ENCODE measurements at regions not wholly inside any gene's neighbourhood (a gene's known extent, or its start where the extent isn't known, plus 50 kb on each side); places are given as distances from the start of the nearest gene placed in this dataset.

DNA sequence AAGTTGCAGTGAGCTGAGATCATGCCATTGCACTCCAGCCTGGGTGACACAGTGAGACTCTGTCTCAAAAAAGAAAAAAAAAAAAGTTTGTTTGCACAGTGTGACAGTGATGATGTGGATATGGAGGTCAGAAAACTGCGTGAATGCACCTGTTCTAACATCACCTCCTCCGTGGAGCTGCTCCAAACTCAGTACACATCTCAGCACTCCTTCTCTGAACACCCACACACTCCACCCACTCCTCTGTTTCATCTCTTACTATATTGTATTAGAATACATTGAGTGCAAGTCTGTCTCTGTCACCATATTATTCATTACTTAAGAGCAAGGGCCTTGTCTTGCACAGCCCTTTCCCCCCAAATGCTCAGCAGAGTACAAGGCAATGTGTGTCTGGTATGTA, 51.5 kb upstream of the ENPP4 start:
- Histone ChIP-seq H4K20me1 (ENCODE audit: insufficient read depth, low read length) (no peaks in the 10 kb centered on the region), H3K4me2 (ENCODE audit: low read depth, low read length) (no peak overlapping the region), H3K27me3 (ENCODE audit: control insufficient read depth in 1 of 2, insufficient read depth in 2 of 2, low read length in 2 of 2) (no peaks in the 10 kb centered on the region), H3K4me3 (replicated peaks in 1 of 3; ENCODE audit: insufficient read depth in 1 of 3, low read depth in 2 of 3, low read length in 3 of 3) (no peak overlapping the region), H3K36me3 (replicated peaks in 1 of 2; ENCODE audit: control insufficient read depth in 1 of 2, insufficient read depth in 2 of 2, low read length in 2 of 2) (no peaks in the 10 kb centered on the region), H3K9ac (ENCODE audit: insufficient read depth, low read depth, low read length) (no peak overlapping the region), H3K9me3 (ENCODE audit: low read length) (no peaks in the 10 kb centered on the region), H2AFZ (ENCODE audit: low read length) (no peak overlapping the region), H3K79me2 (ENCODE audit: insufficient read depth, low read length) (no peaks in the 10 kb centered on the region), H3K4me1 (ENCODE audit: insufficient read depth, low read length) (no peaks in the 10 kb centered on the region), H3K27ac (ENCODE audit: extremely low read length, insufficient read depth, low read length) (no peak overlapping the region)
- POLR2A ChIA-PET, result no interaction called here
- DNase-seq (ENCODE audit: low spot score) (no peak), FAIRE-seq (no peak), ATAC-seq (no peak)
- 0% methylated on average over 2 of the region's 2 CpGs for WGBS (ENCODE audit: low lambda C conversion rate)
- intact Hi-C loops (cut with micrococcal nuclease; ENCODE audit: unreplicated experiment) (no loop called here), in situ Hi-C loops (cut with HindIII; ENCODE audit: extremely low pct_ligation_motif_present, low pct_unique_long_range_greater_than_20kb) (loop anchor here (25.0 kb wide), 1 partner anchor 909 kb away; no protein-coding TSS in a partner anchor)
- CTCF ChIA-PET (ENCODE audit: low intra/inter-chr PET ratio, low total read pairs), result no interaction called here
- BruUV-seq (replicated peaks), result no TSS peak
- TF ChIP-seq MED1 (CRISPR knock-in tag; IDR thresholded peaks at IDR 0.05) (no peak), GFI1 (CRISPR knock-in tag; IDR thresholded peaks at IDR 0.05; ENCODE audit: borderline replicate concordance) (no peak), ZFP62 (CRISPR knock-in tag; IDR thresholded peaks at IDR 0.05) (no peak), RFX3 (CRISPR knock-in tag; IDR thresholded peaks at IDR 0.05) (no peak), ZNF761 (CRISPR knock-in tag; conservative IDR thresholded peaks at IDR 0.05) (no peak), RFX5 (IDR thresholded peaks at IDR 0.05; ENCODE audit: low read depth, low read length) (no peak), RXRB (CRISPR knock-in tag; IDR thresholded peaks at IDR 0.05; ENCODE audit: borderline replicate concordance) (no peak), ZNF331 (CRISPR knock-in tag; IDR thresholded peaks at IDR 0.05) (no peak)
- TF ChIP-seq, protein P1, sequence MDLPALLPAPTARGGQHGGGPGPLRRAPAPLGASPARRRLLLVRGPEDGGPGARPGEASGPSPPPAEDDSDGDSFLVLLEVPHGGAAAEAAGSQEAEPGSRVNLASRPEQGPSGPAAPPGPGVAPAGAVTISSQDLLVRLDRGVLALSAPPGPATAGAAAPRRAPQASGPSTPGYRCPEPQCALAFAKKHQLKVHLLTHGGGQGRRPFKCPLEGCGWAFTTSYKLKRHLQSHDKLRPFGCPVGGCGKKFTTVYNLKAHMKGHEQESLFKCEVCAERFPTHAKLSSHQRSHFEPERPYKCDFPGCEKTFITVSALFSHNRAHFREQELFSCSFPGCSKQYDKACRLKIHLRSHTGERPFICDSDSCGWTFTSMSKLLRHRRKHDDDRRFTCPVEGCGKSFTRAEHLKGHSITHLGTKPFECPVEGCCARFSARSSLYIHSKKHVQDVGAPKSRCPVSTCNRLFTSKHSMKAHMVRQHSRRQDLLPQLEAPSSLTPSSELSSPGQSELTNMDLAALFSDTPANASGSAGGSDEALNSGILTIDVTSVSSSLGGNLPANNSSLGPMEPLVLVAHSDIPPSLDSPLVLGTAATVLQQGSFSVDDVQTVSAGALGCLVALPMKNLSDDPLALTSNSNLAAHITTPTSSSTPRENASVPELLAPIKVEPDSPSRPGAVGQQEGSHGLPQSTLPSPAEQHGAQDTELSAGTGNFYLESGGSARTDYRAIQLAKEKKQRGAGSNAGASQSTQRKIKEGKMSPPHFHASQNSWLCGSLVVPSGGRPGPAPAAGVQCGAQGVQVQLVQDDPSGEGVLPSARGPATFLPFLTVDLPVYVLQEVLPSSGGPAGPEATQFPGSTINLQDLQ (CRISPR knock-in tag; IDR thresholded peaks at IDR 0.05), result no peak
- TF ChIP-seq, protein P2, sequence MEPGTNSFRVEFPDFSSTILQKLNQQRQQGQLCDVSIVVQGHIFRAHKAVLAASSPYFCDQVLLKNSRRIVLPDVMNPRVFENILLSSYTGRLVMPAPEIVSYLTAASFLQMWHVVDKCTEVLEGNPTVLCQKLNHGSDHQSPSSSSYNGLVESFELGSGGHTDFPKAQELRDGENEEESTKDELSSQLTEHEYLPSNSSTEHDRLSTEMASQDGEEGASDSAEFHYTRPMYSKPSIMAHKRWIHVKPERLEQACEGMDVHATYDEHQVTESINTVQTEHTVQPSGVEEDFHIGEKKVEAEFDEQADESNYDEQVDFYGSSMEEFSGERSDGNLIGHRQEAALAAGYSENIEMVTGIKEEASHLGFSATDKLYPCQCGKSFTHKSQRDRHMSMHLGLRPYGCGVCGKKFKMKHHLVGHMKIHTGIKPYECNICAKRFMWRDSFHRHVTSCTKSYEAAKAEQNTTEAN (CRISPR knock-in tag; conservative IDR thresholded peaks at IDR 0.05), result no peak
- TF ChIP-seq, protein P3, sequence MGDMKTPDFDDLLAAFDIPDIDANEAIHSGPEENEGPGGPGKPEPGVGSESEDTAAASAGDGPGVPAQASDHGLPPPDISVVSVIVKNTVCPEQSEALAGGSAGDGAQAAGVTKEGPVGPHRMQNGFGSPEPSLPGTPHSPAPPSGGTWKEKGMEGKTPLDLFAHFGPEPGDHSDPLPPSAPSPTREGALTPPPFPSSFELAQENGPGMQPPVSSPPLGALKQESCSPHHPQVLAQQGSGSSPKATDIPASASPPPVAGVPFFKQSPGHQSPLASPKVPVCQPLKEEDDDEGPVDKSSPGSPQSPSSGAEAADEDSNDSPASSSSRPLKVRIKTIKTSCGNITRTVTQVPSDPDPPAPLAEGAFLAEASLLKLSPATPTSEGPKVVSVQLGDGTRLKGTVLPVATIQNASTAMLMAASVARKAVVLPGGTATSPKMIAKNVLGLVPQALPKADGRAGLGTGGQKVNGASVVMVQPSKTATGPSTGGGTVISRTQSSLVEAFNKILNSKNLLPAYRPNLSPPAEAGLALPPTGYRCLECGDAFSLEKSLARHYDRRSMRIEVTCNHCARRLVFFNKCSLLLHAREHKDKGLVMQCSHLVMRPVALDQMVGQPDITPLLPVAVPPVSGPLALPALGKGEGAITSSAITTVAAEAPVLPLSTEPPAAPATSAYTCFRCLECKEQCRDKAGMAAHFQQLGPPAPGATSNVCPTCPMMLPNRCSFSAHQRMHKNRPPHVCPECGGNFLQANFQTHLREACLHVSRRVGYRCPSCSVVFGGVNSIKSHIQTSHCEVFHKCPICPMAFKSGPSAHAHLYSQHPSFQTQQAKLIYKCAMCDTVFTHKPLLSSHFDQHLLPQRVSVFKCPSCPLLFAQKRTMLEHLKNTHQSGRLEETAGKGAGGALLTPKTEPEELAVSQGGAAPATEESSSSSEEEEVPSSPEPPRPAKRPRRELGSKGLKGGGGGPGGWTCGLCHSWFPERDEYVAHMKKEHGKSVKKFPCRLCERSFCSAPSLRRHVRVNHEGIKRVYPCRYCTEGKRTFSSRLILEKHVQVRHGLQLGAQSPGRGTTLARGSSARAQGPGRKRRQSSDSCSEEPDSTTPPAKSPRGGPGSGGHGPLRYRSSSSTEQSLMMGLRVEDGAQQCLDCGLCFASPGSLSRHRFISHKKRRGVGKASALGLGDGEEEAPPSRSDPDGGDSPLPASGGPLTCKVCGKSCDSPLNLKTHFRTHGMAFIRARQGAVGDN (CRISPR knock-in tag; IDR thresholded peaks at IDR 0.05), result no peak
- TF ChIP-seq, protein P4, sequence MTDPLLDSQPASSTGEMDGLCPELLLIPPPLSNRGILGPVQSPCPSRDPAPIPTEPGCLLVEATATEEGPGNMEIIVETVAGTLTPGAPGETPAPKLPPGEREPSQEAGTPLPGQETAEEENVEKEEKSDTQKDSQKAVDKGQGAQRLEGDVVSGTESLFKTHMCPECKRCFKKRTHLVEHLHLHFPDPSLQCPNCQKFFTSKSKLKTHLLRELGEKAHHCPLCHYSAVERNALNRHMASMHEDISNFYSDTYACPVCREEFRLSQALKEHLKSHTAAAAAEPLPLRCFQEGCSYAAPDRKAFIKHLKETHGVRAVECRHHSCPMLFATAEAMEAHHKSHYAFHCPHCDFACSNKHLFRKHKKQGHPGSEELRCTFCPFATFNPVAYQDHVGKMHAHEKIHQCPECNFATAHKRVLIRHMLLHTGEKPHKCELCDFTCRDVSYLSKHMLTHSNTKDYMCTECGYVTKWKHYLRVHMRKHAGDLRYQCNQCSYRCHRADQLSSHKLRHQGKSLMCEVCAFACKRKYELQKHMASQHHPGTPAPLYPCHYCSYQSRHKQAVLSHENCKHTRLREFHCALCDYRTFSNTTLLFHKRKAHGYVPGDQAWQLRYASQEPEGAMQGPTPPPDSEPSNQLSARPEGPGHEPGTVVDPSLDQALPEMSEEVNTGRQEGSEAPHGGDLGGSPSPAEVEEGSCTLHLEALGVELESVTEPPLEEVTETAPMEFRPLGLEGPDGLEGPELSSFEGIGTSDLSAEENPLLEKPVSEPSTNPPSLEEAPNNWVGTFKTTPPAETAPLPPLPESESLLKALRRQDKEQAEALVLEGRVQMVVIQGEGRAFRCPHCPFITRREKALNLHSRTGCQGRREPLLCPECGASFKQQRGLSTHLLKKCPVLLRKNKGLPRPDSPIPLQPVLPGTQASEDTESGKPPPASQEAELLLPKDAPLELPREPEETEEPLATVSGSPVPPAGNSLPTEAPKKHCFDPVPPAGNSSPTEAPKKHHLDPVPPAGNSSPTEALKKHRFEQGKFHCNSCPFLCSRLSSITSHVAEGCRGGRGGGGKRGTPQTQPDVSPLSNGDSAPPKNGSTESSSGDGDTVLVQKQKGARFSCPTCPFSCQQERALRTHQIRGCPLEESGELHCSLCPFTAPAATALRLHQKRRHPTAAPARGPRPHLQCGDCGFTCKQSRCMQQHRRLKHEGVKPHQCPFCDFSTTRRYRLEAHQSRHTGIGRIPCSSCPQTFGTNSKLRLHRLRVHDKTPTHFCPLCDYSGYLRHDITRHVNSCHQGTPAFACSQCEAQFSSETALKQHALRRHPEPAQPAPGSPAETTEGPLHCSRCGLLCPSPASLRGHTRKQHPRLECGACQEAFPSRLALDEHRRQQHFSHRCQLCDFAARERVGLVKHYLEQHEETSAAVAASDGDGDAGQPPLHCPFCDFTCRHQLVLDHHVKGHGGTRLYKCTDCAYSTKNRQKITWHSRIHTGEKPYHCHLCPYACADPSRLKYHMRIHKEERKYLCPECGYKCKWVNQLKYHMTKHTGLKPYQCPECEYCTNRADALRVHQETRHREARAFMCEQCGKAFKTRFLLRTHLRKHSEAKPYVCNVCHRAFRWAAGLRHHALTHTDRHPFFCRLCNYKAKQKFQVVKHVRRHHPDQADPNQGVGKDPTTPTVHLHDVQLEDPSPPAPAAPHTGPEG (CRISPR knock-in tag; IDR thresholded peaks at IDR 0.05), result no peak

All from HepG2 (cell line).